Choroid plexus epithelial cell (primary cell): ENCODE measurements at regions not wholly inside any gene's neighbourhood (a gene's known extent, or its start where the extent isn't known, plus 50 kb on each side); places are given as distances from the start of the nearest gene placed in this dataset.
A peak's percentile ranks its signal among the peaks of the same experiment; 100 is the strongest.

Source experiments
- DNase-seq: peaks from one replicate; pipeline ENCODE4 v3.0.0-alpha.2; 2010; ENCODE audit warnings: low read depth
- H3K4me3 ChIP-seq: 2 replicates; pipeline ENCODE4 v1.5.1; 2011; ENCODE audit warnings: low read depth, mild to moderate bottlenecking, control low read depth, low read length, moderate library complexity
- CTCF ChIP-seq: conservative IDR thresholded peaks from 2 replicates; pipeline ENCODE4 v1.5.1; 2011; ENCODE audit warnings: low read depth, mild to moderate bottlenecking, control low read depth, inconsistent platforms, low read length, moderate library complexity

GRCh38 chr2:51212374-51212773 lies 180.4 kb upstream of the NRXN1 start:
- no peak for TF ChIP-seq CTCF
- DNase-seq = no peak

GRCh38 chr2:51208521-51208920 lies 176.6 kb upstream of the NRXN1 start:
- no peak for DNase-seq
- no peak overlapping the region for H3K4me3 ChIP-seq
- TF ChIP-seq CTCF = no peak

More at GRCh38 chr2:51212374-51212773, 180.4 kb upstream of the NRXN1 start:
- no peak overlapping the region for H3K4me3 ChIP-seq

GRCh38 chr2:51201295-51201694 lies 169.4 kb upstream of the NRXN1 start:
- H3K4me3 ChIP-seq = no peak overlapping the region
- no peak for DNase-seq
- TF ChIP-seq CTCF = no peak

- no peak overlapping the region for H3K4me3 ChIP-seq
- no peak for TF ChIP-seq CTCF
- no peak for DNase-seq
Measured at GRCh38 chr2:51194656-51195055, 162.7 kb upstream of the NRXN1 start.

- no peak for TF ChIP-seq CTCF
- no peak for DNase-seq
- no peak overlapping the region for H3K4me3 ChIP-seq
Measured at GRCh38 chr2:51170273-51170672, 138.3 kb upstream of the NRXN1 start.

- TF ChIP-seq CTCF = no peak
- peak; percentile 63 for DNase-seq
- no peak overlapping the region for H3K4me3 ChIP-seq
Measured at GRCh38 chr2:51165534-51166260, 133.8 kb upstream of the NRXN1 start.

GRCh38 chr2:51158251-51158650 lies 126.3 kb upstream of the NRXN1 start:
- TF ChIP-seq CTCF = no peak
- no peak overlapping the region for H3K4me3 ChIP-seq
- no peak for DNase-seq
